Suprapubic skin (tissue), 4 donors: ENCODE measurements at regions not wholly inside any gene's neighbourhood (a gene's known extent, or its start where the extent isn't known, plus 50 kb on each side); places are given as distances from the start of the nearest gene placed in this dataset.

Experiments
- EP300 ChIP-seq: sonication (generic); formaldehyde crosslinking; IDR thresholded peaks from one replicate; pipeline ENCODE4 v1.6.1; 2017; ENCODE audit warnings: antibody characterized with exemption
- POLR2A ChIP-seq, 2 donors: fragments of 450-650 bp; IDR thresholded peaks; one replicate each; pipeline ENCODE4 v1.6.1; 2017; ENCODE audit warnings: antibody characterized with exemption in 2 of 2, mild to moderate bottlenecking in 2 of 2, moderate library complexity in 2 of 2
- POLR2AphosphoS5 ChIP-seq, 3 donors: sonication (generic); formaldehyde crosslinking; IDR thresholded peaks; one replicate each; pipeline ENCODE4 v1.6.1; 2017; ENCODE audit warnings: antibody characterized with exemption in 3 of 3

DNA sequence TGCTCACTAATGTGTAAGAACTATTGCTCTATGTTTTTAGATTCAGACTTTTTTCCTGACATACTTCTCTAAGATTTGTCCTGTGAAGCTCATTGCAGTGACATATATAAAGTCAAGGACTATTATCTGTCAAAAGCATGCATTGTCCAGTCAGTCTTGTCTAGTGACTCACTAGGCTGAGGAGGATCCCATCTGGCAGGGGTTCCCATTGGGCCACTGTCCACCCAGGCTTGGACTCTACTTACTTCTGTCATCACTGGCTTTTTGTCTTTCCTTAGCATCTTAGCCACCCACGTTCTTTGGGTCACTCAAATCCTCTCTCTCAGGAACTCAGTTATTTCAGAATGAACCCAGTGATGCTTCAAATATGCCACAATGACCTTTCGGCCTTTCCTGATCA lies 132.6 kb upstream of the NABP1 start:
- TF ChIP-seq POLR2A (IDR thresholded peaks at IDR 0.05) = no peak
- TF ChIP-seq POLR2AphosphoS5 (IDR thresholded peaks at IDR 0.05) = no peak
- no peak for TF ChIP-seq EP300
